DMS79 treated with DMSO at 0.1 percent for 48 hours (cell line): ENCODE measurements at regions not wholly inside any gene's neighbourhood (a gene's known extent, or its start where the extent isn't known, plus 50 kb on each side); places are given as distances from the start of the nearest gene placed in this dataset.

ENCODE experiments used
- DNase-seq: peaks from one replicate; lab custom pipeline; 2025; lab: John Stamatoyannopoulos, UW

GRCh38 chr15:77737238-77738037 is 104.7 kb upstream of the LINGO1 start:
- no peak for DNase-seq

- DNase-seq, result no peak
Observed at GRCh38 chr15:77734306-77734705, 101.6 kb upstream of the LINGO1 start.

DNA sequence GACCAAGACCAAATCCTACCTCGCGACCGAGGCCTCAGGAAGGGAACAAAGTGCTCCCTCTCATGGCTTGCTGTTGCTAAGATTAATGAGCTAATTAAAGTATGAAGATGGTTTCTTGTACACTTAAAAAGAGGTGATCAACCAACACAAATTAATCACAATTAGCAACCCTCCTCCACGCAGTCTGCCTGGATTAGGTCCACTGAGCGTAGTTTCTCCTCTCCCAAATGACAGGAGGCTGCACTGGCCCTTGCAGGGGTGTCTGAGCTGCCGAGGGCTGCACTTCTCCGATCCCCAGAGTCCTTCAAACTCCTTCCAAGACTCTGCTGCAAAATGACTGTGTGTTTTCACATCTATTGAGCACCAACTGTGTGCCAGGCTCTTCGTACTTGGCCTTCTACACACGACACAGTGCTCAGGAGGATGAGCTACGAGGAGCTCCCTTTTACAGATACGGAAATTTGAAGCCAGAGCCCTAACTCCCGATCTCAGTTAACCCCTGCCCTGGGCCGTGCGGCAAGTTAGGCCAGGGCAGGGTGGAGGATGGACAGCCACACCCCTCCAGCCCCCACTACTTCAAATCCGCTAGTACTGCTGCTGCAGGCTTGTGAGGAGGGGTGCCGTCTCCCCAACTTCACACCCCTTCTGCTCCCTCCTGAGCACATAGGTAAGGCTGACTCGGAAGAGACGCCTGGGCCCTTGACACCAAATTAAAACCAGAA is 101.0 kb upstream of the LINGO1 start:
- DNase-seq, result no peak

DNA sequence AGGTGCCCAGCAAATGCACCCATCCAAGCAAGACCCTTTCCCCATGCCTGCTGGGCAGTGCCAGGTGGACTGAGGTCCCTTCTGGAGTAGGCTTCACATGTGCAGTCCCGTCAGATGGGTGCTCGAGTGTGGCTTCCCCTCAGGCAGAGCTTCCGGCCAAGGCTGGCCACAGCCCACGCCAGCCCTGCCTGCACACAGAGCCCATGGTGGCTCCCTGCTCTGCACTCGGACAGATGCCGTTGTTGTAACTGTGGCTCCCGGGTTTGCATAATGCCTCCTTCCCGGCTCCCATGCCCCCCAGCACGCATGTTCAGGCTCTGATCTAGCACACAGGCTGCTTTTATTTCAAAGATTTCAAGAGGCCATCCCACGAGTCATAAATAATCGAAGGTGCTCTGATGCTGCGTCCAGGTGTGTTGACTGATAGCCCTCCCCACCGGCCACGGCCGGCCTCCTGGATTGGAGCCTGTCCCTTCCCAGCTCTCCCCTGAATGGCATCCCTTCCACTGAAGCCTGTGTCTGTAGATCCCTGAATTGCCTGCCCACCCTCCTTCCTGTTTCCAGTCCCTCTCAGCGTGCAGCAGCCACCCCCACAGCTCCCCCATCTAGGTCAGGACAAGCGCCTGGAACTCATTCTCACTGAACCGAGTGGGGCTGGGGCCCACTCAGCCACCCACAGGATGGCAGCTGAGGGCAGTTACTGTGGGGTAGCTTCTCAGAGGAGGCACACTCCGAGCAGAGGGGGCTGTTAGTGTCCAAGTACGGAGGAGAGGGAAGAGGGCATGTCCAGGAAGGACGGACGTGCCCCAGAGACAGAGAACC is 100.0 kb upstream of the LINGO1 start:
- no peak for DNase-seq

DNA sequence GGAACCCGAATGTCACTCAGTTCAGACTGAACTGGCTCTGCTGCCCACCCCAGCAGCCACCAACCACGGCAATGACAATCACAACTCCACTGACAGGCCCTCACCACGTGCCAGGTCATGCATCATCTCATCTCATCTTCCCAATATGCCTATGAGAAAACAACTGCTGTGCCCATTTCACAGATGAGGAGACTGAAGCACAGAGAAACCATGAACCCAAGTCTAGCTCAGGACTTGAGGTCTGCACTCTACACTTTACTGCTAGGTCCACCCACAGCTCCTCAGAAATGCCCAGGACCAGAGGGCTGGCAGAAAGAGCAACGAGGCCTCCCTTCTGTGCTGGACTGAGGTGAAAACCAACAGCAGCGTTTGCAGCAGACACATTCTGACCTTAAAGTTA is 99.2 kb upstream of the LINGO1 start:
- DNase-seq, result no peak

DNA sequence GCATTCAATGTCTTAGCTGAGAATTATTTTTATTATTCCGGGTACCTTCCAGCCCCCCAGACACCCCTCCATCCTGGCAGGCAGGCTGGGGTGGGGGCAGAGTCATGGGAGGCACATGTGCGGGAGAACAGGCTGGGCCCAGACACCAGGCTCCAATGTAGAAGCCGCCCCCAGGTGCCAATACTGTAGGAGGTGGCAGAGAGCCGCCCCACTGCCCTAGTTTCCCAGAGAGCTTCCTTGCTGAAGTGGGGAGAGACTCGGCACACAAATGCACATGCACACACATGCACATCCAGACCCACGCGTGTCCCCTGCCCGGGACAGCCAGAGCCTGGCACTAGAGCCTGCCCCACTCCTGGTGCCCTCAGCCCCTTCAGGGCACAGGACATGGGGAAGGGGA is 98.4 kb upstream of the LINGO1 start:
- no peak for DNase-seq

DNA sequence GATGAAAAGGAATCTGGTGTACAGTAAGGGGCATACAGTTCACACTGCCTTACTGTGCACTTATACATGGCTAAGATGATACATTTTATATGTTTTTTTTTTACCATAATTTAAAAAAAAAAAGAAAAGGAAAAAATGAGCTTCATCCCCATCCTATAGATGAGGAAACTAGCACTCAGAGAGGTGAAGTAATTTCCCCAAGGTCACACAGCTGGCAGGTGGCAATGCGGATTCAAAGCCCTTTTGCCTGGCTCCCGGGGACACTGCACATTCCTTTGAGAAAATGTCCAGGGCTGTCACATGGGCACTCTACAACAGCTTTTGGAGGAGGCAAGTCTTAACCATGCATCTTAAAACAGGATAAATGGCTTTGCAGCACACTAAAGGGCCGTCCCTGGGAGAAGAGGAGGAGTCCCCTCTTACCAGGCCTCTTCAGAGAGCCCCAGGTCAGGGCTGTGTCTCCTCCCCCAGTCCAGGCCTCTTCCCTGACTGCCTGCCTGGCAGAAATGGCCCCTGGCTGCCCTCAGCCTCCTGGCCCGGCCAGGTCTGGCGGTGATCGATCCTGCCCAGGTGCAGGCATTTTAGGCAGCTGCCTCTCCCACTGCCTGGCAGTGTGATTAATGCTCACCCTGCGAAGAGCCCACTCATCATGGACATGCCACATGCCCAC is 95.1 kb upstream of the LINGO1 start:
- no peak for DNase-seq

- no peak for DNase-seq
Observed at GRCh38 chr15:77724715-77725114, 92.0 kb upstream of the LINGO1 start.

GRCh38 chr15:77723756-77724155 is 91.0 kb upstream of the LINGO1 start:
- no peak for DNase-seq

DNA sequence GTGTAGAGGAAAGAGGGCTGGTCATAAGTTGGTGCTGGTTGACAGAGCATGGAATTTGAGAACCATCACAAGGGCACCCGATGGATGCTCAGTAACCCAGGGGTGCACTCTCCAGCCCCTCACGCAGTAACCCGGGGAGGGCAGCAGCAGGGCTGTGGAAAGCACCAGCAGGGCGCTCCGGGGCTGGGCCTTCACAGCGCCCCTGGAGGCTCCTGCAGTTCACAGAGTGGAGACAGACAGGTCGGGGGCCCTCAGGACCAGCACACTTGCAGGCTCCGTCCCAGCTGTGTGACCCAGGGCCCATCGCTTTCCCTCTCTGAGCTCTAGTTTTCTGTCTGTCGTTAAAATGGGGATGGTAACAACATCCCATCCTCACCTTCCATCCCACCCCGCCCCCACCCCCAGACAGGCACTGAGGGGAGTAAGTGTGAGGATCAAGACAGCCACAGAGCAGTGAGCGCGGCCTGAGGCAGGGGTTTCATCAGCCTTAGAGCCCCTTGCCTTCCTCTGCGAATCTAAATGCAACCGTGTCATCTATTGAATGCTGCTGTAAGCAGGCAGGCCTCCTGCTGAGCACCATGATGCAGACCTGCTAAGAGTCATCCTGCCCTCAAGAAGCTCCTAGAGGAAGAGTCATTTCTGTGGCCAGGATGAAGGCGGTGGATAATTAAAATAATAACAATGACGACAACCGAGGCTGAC is 90.2 kb upstream of the LINGO1 start:
- DNase-seq, result no peak

GRCh38 chr15:77721963-77722362 is 89.3 kb upstream of the LINGO1 start:
- no peak for DNase-seq

- DNase-seq, result no peak
Observed at GRCh38 chr15:77720655-77721054, 87.9 kb upstream of the LINGO1 start.

DNA sequence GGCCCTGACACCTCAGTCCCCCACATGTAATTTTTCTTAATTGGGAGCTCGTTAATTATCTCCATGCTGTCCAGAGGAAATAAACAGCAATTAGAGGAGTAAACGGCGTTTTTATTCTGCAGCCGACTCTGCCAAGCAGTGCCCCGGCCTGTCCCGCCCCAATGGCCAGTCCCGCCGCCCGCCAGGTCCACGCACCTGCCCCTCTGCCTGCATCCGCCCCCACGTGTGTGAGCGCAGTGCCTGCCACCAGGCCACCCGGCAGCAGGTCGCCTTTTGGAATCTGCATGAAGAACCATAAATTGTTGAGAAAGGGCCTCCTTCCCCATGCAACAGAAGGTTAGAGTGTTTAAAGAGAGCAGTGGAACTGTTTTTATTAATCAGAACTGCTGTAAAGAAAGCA is 87.5 kb upstream of the LINGO1 start:
- no peak for DNase-seq

DNA sequence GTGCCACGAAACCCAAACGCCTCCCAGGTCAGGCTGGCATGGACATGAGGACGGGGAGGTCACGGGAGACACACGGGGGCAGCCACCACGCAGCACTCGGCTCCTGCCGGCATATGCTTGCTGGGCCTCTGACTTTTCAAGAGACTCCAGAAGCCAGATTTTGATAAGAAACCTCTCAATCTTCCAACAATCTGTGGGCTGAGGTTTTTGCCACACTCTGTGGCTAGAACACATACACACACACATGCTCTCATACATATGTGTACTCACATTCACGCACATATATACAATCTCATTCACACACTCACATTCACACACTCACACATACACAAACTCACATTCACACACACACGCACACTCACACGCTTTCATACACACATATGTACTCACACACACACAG is 86.7 kb upstream of the LINGO1 start:
- DNase-seq, result no peak

DNA sequence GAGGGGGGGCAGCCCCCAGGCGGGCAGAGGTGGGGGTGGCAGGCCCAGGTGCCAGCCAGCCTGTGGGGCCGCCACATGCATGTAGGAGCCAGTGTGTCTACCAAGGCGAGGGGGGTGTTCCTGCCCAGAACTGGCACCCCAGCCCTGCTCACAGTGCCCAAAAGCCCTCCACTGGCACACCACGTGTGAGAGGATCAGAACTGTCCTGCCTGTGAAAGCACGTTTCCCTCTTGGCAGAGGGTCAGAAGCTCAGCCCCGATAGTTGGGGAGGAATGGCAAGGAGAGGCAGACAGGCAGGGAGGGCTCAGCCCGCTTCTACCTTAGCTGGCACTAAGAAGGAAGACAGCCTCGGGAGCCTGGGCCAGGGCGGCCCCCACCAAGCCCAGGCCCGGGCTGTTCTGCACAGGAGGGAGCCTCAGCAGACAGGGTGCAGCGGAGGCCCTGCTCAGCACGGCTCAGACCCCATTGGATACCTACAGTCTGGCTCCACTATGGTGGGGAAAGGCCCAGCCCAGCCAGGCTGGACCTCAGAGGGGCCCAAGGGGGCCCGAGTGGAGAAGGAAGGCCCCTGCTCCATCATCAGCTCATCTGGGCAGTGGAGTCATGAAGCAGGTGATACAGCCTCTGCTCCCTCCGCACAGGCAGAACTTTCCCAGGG is 84.8 kb upstream of the LINGO1 start:
- peak; percentile 74 for DNase-seq

- DNase-seq, result peak; percentile 74
Observed at GRCh38 chr15:77716632-77717332, 84.1 kb upstream of the LINGO1 start.

GRCh38 chr15:77715860-77716259 is 83.1 kb upstream of the LINGO1 start:
- no peak for DNase-seq

DNA sequence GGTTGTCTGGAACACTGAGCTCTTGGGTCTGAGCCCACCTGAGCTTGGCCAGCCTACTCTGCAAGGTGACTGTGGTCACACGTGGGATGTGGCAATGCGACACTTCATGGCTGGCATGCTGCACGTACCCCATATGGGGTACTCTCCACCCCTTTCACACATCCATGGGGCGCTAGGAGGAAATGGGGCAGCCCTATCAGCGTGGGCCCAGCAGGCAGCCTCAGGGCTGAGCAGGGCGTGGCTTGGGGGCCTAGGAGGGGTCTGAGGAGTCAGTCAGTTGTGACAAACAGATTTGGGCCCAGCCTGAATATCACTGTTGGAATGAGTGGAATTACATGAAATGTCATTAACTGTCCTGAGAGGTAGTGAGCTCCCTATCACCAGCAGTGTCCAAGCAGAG is 82.3 kb upstream of the LINGO1 start:
- DNase-seq, result no peak

GRCh38 chr15:77714555-77714954 is 81.8 kb upstream of the LINGO1 start:
- DNase-seq, result no peak

DNA sequence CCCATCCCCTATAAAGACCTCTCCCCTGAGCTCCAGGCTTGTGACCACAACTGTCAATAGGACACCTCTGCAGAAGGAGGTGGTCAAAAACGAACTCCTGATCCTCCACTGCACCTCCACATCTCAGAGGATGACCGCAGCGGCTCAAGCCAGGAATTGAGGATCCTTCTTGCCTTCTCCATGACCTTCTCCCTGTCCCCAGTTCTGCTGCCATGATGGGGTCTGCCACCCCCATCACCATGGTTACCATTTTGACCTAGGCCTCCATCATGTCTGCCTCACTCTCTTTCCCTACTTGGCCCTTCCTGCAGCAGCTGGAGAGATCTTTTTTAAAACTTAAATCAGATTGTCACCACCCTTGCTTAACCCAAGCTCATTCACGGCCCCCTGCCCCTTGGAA is 81.3 kb upstream of the LINGO1 start:
- DNase-seq, result no peak
